ENCODE measurements at regions not wholly inside any gene's neighbourhood (a gene's known extent, or its start where the extent isn't known, plus 50 kb on each side); places are given as distances from the start of the nearest gene placed in this dataset.

- no peak for TF ChIP-seq POLR2A (IDR thresholded peaks at IDR 0.05)
- TF ChIP-seq, protein P1, sequence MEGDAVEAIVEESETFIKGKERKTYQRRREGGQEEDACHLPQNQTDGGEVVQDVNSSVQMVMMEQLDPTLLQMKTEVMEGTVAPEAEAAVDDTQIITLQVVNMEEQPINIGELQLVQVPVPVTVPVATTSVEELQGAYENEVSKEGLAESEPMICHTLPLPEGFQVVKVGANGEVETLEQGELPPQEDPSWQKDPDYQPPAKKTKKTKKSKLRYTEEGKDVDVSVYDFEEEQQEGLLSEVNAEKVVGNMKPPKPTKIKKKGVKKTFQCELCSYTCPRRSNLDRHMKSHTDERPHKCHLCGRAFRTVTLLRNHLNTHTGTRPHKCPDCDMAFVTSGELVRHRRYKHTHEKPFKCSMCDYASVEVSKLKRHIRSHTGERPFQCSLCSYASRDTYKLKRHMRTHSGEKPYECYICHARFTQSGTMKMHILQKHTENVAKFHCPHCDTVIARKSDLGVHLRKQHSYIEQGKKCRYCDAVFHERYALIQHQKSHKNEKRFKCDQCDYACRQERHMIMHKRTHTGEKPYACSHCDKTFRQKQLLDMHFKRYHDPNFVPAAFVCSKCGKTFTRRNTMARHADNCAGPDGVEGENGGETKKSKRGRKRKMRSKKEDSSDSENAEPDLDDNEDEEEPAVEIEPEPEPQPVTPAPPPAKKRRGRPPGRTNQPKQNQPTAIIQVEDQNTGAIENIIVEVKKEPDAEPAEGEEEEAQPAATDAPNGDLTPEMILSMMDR (IDR thresholded peaks at IDR 0.05) = no peak
- no peak for TF ChIP-seq EP300 (IDR thresholded peaks at IDR 0.05)
- TF ChIP-seq POLR2AphosphoS5 (IDR thresholded peaks at IDR 0.05) = no peak
Measured at GRCh38 chr13:59269476-59269875, 894.3 kb downstream of the DIAPH3 start.

Data from gastroesophageal sphincter (tissue), 3 donors.